Upper lobe of left lung (tissue), 6 donors: ENCODE measurements at regions not wholly inside any gene's neighbourhood (a gene's known extent, or its start where the extent isn't known, plus 50 kb on each side); places are given as distances from the start of the nearest gene placed in this dataset.

Source experiments
- ATAC-seq, 2 donors: fragments of 200-7000 bp; cut with Tn5 transposase; one replicate each; pipeline ENCODE4 v1.9.1; 2022; ENCODE audit warnings: mild to moderate bottlenecking in 2 of 2, moderate library complexity in 2 of 2; ENCODE audit not compliant: low FRiP score in 2 of 2
- DNase-seq, 2 donors: peaks; one replicate each; pipeline ENCODE4 v3.0.0-alpha.2; 2019 to 2020
- H3K27ac ChIP-seq, 4 donors: fragments of 200-600 bp; sonication (generic); one replicate each; pipeline ENCODE4 v1.5.1; 2016 to 2019
- H3K27me3 ChIP-seq, 4 donors: fragments of 200-600 bp; sonication (generic); one replicate each; pipeline ENCODE4 v1.5.1; 2017 to 2019
- H3K36me3 ChIP-seq, 4 donors: fragments of 200-600 bp; sonication (generic); one replicate each; pipeline ENCODE4 v1.5.1; 2016 to 2019
- H3K4me1 ChIP-seq, 4 donors: fragments of 200-600 bp; sonication (generic); one replicate each; pipeline ENCODE4 v1.5.1; 2018 to 2019
- H3K4me3 ChIP-seq, 4 donors: fragments of 200-600 bp; sonication (generic); one replicate each; pipeline ENCODE4 v1.5.1; 2017 to 2019; ENCODE audit warnings: mild to moderate bottlenecking in 2 of 4, moderate library complexity in 1 of 4
- H3K9me3 ChIP-seq, 4 donors: fragments of 200-600 bp; sonication (generic); one replicate each; pipeline ENCODE4 v1.5.1; 2018 to 2019
- CTCF ChIP-seq, 6 experiments: fragments of 450-650 bp in 4 of 6; fragments of 200-600 bp in 2 of 6; sonication (generic) in 2 of 6; IDR thresholded peaks; one replicate each; pipeline ENCODE4 v1.5.1; 2016 to 2019; ENCODE audit warnings: antibody characterized with exemption in 6 of 6
- EP300 ChIP-seq, 4 donors: sonication (generic); formaldehyde crosslinking; IDR thresholded peaks; one replicate each; pipeline ENCODE4 v1.5.1; 2017; ENCODE audit warnings: antibody characterized with exemption in 4 of 4, control low read depth in 2 of 4
- POLR2A ChIP-seq, 4 donors: fragments of 450-650 bp; IDR thresholded peaks; one replicate each; pipeline ENCODE4 v1.5.1; 2016 to 2017; ENCODE audit warnings: antibody characterized with exemption in 4 of 4, mild to moderate bottlenecking in 2 of 4
- POLR2AphosphoS5 ChIP-seq, 2 donors: sonication (generic); formaldehyde crosslinking; IDR thresholded peaks; one replicate each; pipeline ENCODE4 v1.5.1; 2017; ENCODE audit warnings: antibody characterized with exemption in 2 of 2
- WGBS, 2 donors: methylation state at CpG; one replicate each; pipeline ENCODE4 v1.1.5; 2017 to 2018; 5-methylcytosine and 5-hydroxymethylcytosine counted together
- donor health status: DM: no; HTN: no; CAD: no; lungs with moderate emphysema.
- donor health status: DM: no; HTN: yes; CAD: no; lungs with severe emphysema.

DNA sequence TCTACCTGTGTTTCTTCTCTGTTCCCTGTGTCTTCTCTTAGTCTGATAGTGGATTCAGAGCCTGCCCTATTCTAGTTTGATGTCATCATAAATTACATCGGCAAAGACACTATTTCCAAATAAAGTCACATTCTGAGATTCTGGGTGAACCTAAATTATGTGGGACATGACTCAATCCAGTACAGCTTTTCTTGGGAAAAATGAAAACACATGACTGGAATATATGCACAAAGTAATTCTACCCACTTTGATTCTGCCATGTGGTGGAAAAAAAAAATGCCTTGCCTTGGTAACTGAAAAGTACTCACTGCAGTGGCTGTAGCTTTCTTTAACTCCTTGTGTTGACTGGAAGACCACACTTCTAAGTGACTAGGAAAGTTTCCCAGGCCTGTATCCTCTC is 73.7 kb downstream of the LRATD1 start:
- Histone ChIP-seq H3K27ac (no peak overlapping the region), H3K9me3 (no peaks in the 10 kb centered on the region), H3K4me1 (no peaks in the 10 kb centered on the region), H3K36me3 (no peaks in the 10 kb centered on the region), H3K27me3 (no peaks in the 10 kb centered on the region), H3K4me3 (no peak overlapping the region)
- 96 to 100% methylated on average over 1 of the region's 1 CpG for WGBS, 2 donors
- DNase-seq (no peak), ATAC-seq (no peak)
- no peak for TF ChIP-seq POLR2A (IDR thresholded peaks at IDR 0.05)

- ATAC-seq = no peak
- WGBS, 2 donors = 67 to 70% methylated on average over 5 of the region's 5 CpGs
- Histone ChIP-seq H3K36me3 (no peaks in the 10 kb centered on the region), H3K4me1 (no peaks in the 10 kb centered on the region), H3K9me3 (no peaks in the 10 kb centered on the region), H3K27me3 (no peaks in the 10 kb centered on the region), H3K27ac (no peak overlapping the region), H3K4me3 (no peak overlapping the region)
- no peak for DNase-seq
- TF ChIP-seq POLR2AphosphoS5 (IDR thresholded peaks at IDR 0.05) (no peak), POLR2A (IDR thresholded peaks at IDR 0.05) (no peak), CTCF (IDR thresholded peaks at IDR 0.05) (no peak), EP300 (IDR thresholded peaks at IDR 0.05) (no peak)
These were observed 79.6 kb downstream of the LRATD1 start for GRCh38 chr2:14712111-14712510.

DNA sequence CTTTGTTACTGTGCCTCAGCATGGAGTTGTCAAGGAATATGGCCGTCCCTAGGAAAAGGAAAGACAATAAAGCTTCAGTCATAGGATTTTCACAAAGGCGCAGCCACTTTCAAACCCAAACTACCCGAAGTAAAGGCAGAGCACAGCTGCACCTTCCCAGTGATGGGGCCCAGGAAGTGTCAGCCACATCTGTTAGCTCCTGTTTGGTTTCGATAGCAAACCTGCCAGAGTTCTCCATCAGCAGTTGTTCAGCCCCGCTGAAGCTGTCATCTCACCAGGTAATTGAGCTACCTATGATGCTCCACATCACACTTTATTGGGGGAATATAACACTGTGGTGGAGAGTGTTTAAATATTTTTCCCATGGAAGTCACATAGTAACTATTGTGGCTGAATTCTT is 80.7 kb downstream of the LRATD1 start:
- TF ChIP-seq POLR2AphosphoS5 (IDR thresholded peaks at IDR 0.05) (no peak), CTCF (IDR thresholded peaks at IDR 0.05) (no peak), POLR2A (IDR thresholded peaks at IDR 0.05) (no peak), EP300 (IDR thresholded peaks at IDR 0.05) (no peak)

DNA sequence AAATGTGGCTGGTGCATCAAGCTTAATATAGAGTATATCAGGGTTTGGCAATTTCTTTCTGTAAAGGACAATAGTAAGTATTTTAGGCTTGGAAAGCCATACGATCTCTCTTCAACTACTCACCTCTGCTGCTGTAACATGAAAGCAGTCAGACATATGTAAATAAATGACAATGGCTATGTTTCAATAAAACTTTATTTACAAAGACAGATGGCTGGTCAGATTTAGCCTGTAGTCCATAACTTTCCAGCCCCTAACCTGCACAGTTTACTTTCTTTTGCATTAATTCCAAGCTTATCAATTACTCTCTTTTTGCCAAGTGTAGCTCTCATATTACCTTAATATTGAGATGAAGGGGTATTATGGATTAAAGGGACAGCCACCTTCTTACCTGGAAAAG is 83.1 kb downstream of the LRATD1 start:
- H3K9me3 ChIP-seq = no peaks in the 10 kb centered on the region
- no peak for TF ChIP-seq CTCF (IDR thresholded peaks at IDR 0.05)
- no peak for TF ChIP-seq EP300 (IDR thresholded peaks at IDR 0.05)
- TF ChIP-seq POLR2AphosphoS5 (IDR thresholded peaks at IDR 0.05) = no peak
- TF ChIP-seq POLR2A (IDR thresholded peaks at IDR 0.05) = no peak
- no peaks in the 10 kb centered on the region for H3K27me3 ChIP-seq
- 89 to 94% methylated on average over 1 of the region's 1 CpG for WGBS, 2 donors
- H3K4me1 ChIP-seq = no peaks in the 10 kb centered on the region
- no peaks in the 10 kb centered on the region for H3K36me3 ChIP-seq
- no peak overlapping the region for H3K27ac ChIP-seq
- no peak overlapping the region for H3K4me3 ChIP-seq
- DNase-seq (no peak), ATAC-seq (no peak)

More for the DNA sequence above, 80.7 kb downstream of the LRATD1 start:
- no peaks in the 10 kb centered on the region for H3K27me3 ChIP-seq
- no peaks in the 10 kb centered on the region for H3K36me3 ChIP-seq
- no peaks in the 10 kb centered on the region for H3K9me3 ChIP-seq
- no peak overlapping the region for H3K27ac ChIP-seq
- no peak overlapping the region for H3K4me3 ChIP-seq
- ATAC-seq (no peak), DNase-seq (no peak)
- no peaks in the 10 kb centered on the region for H3K4me1 ChIP-seq
- 80 to 91% methylated on average over 5 of the region's 5 CpGs for whole genome bisulfite sequencing, 2 donors

DNA sequence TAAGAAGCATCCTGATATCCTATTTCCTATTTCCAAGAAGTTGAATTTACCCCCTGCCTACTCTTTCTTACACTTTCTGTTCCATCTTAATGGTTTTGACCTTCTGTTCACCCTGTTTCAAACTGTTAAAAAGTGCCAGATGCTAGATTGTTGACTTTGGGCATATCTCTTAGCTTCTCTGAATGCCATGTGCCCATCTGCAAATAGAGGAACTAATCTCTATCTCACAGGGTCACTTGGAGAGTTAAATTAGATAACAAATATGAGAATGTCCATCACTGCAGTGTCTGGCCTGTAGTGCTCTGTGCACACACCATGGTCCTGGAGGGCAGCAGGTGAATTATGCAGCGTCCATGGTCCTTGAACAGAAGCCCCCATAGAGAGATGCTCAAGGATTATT is 83.8 kb downstream of the LRATD1 start:
- no peak for ATAC-seq
- Histone ChIP-seq H3K27me3 (no peaks in the 10 kb centered on the region), H3K4me1 (no peaks in the 10 kb centered on the region), H3K4me3 (no peak overlapping the region), H3K36me3 (no peaks in the 10 kb centered on the region), H3K9me3 (no peaks in the 10 kb centered on the region), H3K27ac (no peak overlapping the region)
- no peak for DNase-seq
- TF ChIP-seq CTCF (IDR thresholded peaks at IDR 0.05) = no peak
- TF ChIP-seq POLR2A (IDR thresholded peaks at IDR 0.05) = no peak
- no peak for TF ChIP-seq POLR2AphosphoS5 (IDR thresholded peaks at IDR 0.05)
- TF ChIP-seq EP300 (IDR thresholded peaks at IDR 0.05) = no peak
- 27 to 52% methylated on average over 1 of the region's 1 CpG for WGBS, 2 donors
